KMS-11 (cell line): ENCODE measurements at regions not wholly inside any gene's neighbourhood (a gene's known extent, or its start where the extent isn't known, plus 50 kb on each side); places are given as distances from the start of the nearest gene placed in this dataset.

Experiments used
- H2AFZ ChIP-seq: fragments of 200-600 bp; sonication (generic); 2 replicates; pipeline ENCODE4 v1.6.1; 2016; ENCODE audit warnings: antibody characterized with exemption, mixed run types, low read depth
- H3K27ac ChIP-seq: fragments of 200-600 bp; sonication (generic); 2 replicates; pipeline ENCODE4 v1.6.1; 2016; ENCODE audit warnings: mild to moderate bottlenecking, mixed run types
- H3K27me3 ChIP-seq: fragments of 200-600 bp; sonication (generic); 2 replicates; pipeline ENCODE4 v1.6.1; 2017; ENCODE audit warnings: mild to moderate bottlenecking, low read depth, mixed run types, moderate library complexity; ENCODE audit not compliant: insufficient read depth
- H3K36me3 ChIP-seq: fragments of 200-600 bp; sonication (generic); 2 replicates; pipeline ENCODE4 v1.6.1; 2017; ENCODE audit warnings: mild to moderate bottlenecking, mixed run types; ENCODE audit not compliant: insufficient read depth
- H3K4me1 ChIP-seq: fragments of 200-600 bp; sonication (generic); 2 replicates; pipeline ENCODE4 v1.6.1; 2016; ENCODE audit warnings: mild to moderate bottlenecking, low read depth, mixed run types; ENCODE audit not compliant: poor library complexity, severe bottlenecking
- H3K4me2 ChIP-seq: fragments of 200-600 bp; sonication (generic); 2 replicates; pipeline ENCODE4 v1.7.0; 2016; ENCODE audit warnings: mild to moderate bottlenecking, mixed run types
- H3K4me3 ChIP-seq: fragments of 200-600 bp; sonication (generic); IDR thresholded peaks from 2 replicates; pipeline ENCODE4 v1.6.1; 2017; ENCODE audit warnings: low read depth, low read length, mixed read lengths; ENCODE audit not compliant: insufficient read depth
- H3K79me2 ChIP-seq: fragments of 200-600 bp; sonication (generic); 2 replicates; pipeline ENCODE4 v1.6.1; 2016; ENCODE audit warnings: low read depth, mixed run types; ENCODE audit not compliant: insufficient read depth
- H3K9ac ChIP-seq: fragments of 200-600 bp; sonication (generic); 2 replicates; pipeline ENCODE4 v1.6.1; 2016; ENCODE audit warnings: mild to moderate bottlenecking, mixed run types
- H4K20me1 ChIP-seq: fragments of 200-600 bp; sonication (generic); 2 replicates; pipeline ENCODE4 v1.6.1; 2016; ENCODE audit warnings: mild to moderate bottlenecking, mixed run types; ENCODE audit not compliant: insufficient read depth
- CTCF ChIP-seq: fragments of 200-600 bp; sonication (generic); conservative IDR thresholded peaks from 2 replicates; pipeline ENCODE4 v1.6.1; 2017; ENCODE audit warnings: low read depth, mild to moderate bottlenecking, antibody characterized with exemption, low read length, moderate library complexity, mixed read lengths

- TF ChIP-seq CTCF, result no peak
- Histone ChIP-seq H2AFZ (no peak overlapping the region), H3K27me3 (no peaks in the 10 kb centered on the region), H3K36me3 (no peaks in the 10 kb centered on the region), H3K27ac (no peak overlapping the region), H3K4me1 (no peaks in the 10 kb centered on the region), H3K4me3 (no peak overlapping the region), H4K20me1 (no peaks in the 10 kb centered on the region), H3K79me2 (no peaks in the 10 kb centered on the region), H3K9ac (no peak overlapping the region), H3K4me2 (no peak overlapping the region)
These were observed 516.5 kb downstream of the PCDH7 start for GRCh38 chr4:31236639-31237173.

DNA sequence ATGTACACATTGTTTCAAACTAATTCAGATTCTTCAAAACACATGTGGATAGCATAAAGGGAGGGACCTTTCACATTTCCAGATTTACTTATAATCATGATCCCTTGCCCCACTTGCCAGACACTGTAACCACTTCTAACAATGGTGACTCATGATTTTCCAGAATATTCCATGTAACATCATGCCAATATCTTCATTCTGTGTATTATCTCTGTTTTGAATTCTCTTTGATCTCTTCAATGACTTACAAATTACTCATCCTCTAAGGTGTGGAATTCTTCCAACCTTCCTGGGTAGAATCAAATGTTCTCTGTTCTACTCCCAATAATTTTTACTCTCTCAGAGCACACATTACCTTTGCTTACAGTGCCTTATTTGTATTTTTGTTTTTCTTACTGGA, 517.1 kb downstream of the PCDH7 start:
- no peak overlapping the region for H3K9ac ChIP-seq
- no peaks in the 10 kb centered on the region for H3K36me3 ChIP-seq
- no peak overlapping the region for H3K4me3 ChIP-seq
- no peak for TF ChIP-seq CTCF
- H3K4me2 ChIP-seq, result no peak overlapping the region
- H3K4me1 ChIP-seq, result no peaks in the 10 kb centered on the region
- H2AFZ ChIP-seq, result no peak overlapping the region
- H3K27ac ChIP-seq, result no peak overlapping the region
- H4K20me1 ChIP-seq, result no peaks in the 10 kb centered on the region
- H3K79me2 ChIP-seq, result no peaks in the 10 kb centered on the region
- no peaks in the 10 kb centered on the region for H3K27me3 ChIP-seq

DNA sequence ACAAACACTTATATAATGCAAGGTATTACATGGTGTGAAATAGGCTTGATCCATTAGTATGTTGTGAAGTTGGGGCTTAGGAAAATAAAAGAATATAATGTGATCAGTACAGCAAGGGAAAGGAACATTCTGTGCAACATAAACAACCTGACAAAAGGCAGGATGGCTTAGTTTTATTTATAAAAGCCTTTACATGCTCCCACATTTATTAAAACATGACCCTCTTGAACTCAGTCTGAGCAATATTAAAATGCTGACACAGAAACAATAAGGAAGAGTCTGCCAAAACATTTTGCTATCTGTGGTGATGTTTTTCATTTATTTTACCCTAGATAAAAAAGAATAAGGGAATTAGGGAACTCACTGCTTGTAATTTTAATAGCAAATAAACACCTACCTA, 519.7 kb downstream of the PCDH7 start:
- TF ChIP-seq CTCF, result no peak
- Histone ChIP-seq H3K4me1 (no peaks in the 10 kb centered on the region), H2AFZ (no peak overlapping the region), H3K4me3 (no peak overlapping the region), H3K36me3 (no peaks in the 10 kb centered on the region), H3K4me2 (no peak overlapping the region), H4K20me1 (no peaks in the 10 kb centered on the region), H3K27ac (no peak overlapping the region), H3K9ac (no peak overlapping the region), H3K27me3 (no peaks in the 10 kb centered on the region), H3K79me2 (no peaks in the 10 kb centered on the region)

- Histone ChIP-seq H3K36me3 (no peaks in the 10 kb centered on the region), H3K27me3 (no peaks in the 10 kb centered on the region), H3K4me3 (no peak overlapping the region), H3K79me2 (no peaks in the 10 kb centered on the region), H3K4me2 (no peak overlapping the region), H3K4me1 (no peaks in the 10 kb centered on the region), H3K9ac (no peak overlapping the region), H4K20me1 (no peaks in the 10 kb centered on the region), H2AFZ (no peak overlapping the region), H3K27ac (no peak overlapping the region)
- no peak for TF ChIP-seq CTCF
These were observed 521.4 kb downstream of the PCDH7 start for GRCh38 chr4:31241504-31242106.
